Fibroblast of mammary gland (primary cell): ENCODE measurements at regions not wholly inside any gene's neighbourhood (a gene's known extent, or its start where the extent isn't known, plus 50 kb on each side); places are given as distances from the start of the nearest gene placed in this dataset.

Experiments used
- DNase-seq: peaks from one replicate; pipeline ENCODE4 v3.0.0-alpha.2; 2010; ENCODE audit warnings: low read depth
- H3K4me3 ChIP-seq: 2 replicates; pipeline ENCODE4 v1.5.1; 2011; ENCODE audit warnings: low read depth, mild to moderate bottlenecking, low read length, moderate library complexity; ENCODE audit not compliant: control insufficient read depth
- TF ChIP-seq, protein P1 (sequence below): conservative IDR thresholded peaks from 2 replicates; pipeline ENCODE4 v1.5.1; 2011; ENCODE audit warnings: low read depth, low read length, inconsistent platforms; ENCODE audit not compliant: control insufficient read depth, insufficient read depth

- TF ChIP-seq, protein P1, sequence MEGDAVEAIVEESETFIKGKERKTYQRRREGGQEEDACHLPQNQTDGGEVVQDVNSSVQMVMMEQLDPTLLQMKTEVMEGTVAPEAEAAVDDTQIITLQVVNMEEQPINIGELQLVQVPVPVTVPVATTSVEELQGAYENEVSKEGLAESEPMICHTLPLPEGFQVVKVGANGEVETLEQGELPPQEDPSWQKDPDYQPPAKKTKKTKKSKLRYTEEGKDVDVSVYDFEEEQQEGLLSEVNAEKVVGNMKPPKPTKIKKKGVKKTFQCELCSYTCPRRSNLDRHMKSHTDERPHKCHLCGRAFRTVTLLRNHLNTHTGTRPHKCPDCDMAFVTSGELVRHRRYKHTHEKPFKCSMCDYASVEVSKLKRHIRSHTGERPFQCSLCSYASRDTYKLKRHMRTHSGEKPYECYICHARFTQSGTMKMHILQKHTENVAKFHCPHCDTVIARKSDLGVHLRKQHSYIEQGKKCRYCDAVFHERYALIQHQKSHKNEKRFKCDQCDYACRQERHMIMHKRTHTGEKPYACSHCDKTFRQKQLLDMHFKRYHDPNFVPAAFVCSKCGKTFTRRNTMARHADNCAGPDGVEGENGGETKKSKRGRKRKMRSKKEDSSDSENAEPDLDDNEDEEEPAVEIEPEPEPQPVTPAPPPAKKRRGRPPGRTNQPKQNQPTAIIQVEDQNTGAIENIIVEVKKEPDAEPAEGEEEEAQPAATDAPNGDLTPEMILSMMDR: no peak
- no peak for DNase-seq
- H3K4me3 ChIP-seq: no peak overlapping the region
Measured at GRCh38 chr3:154900816-154901215, 179.3 kb upstream of the MME start.

DNA sequence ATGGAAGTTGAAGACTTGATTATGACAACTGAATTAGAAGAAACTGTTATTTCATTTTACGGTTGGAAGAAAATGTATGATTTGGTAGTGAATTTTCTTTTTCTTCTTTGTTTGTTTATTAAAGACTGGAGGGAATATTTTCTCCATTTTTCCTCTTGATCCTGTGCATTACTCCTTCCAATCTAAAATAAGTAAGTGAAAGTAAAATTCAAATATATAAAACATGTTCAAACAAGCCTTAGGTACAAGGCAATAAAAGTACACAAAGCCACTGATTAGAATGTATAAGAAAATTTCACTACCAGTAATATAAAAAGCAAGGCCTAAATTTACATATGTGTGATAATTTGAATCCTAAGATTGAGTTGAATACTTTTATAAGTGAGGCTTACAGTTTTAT, 181.2 kb upstream of the MME start:
- no peak overlapping the region for H3K4me3 ChIP-seq
- TF ChIP-seq, protein P1: no peak
- DNase-seq: no peak

GRCh38 chr3:154898443-154898842, 181.7 kb upstream of the MME start:
- no peak overlapping the region for H3K4me3 ChIP-seq
- TF ChIP-seq, protein P1: no peak
- DNase-seq: peak; percentile 26

GRCh38 chr3:154893813-154894212, 186.3 kb upstream of the MME start:
- TF ChIP-seq, protein P1: no peak
- H3K4me3 ChIP-seq: no peak overlapping the region
- no peak for DNase-seq

DNA sequence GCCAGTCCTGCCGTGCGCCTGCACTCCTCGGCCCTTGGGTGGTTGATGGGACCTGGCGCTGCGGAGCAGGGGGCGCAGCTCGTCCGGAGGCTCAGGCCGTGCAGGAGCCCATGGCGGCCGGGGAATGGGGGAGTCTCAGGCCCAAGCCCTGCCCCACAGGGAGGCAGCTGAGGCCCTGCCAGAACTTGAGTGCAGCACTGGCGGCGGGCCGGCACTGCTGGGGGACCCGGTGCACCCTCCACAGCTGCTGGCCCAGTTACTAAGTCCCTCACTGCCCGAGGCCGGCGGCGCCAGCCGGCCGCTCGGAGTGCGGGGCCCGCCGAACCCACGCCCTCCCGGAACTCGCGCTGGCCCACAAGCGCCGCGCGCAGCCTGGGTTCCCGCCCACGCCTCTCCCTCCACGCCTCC, 190.9 kb upstream of the MME start:
- TF ChIP-seq, protein P1: no peak
- DNase-seq: no peak
- H3K4me3 ChIP-seq: no peak overlapping the region

DNA sequence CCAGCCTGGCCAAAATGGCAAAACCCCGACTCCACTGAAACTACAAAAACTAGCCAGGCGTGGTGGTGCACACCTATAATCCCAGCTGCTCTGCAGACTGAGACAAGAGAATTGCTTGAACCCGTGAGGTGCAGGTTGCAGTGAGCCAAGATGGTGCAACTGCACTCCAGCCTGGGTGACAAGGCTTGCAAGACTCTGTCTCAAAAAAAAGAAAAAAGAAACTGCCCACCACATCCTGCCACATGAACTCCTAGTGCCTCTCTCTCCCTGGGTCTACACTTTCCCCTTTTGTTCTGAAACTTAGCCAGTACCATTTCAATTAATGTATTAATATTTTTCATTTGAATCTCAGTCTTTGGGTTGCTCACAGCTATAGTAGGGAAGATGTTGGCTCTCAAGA, 192.2 kb upstream of the MME start:
- no peak for DNase-seq
- no peak overlapping the region for H3K4me3 ChIP-seq
- TF ChIP-seq, protein P1: no peak

- DNase-seq: peak; percentile 100
- TF ChIP-seq, protein P1: no peak
- no peak overlapping the region for H3K4me3 ChIP-seq
Measured at GRCh38 chr3:154886437-154886836, 193.7 kb upstream of the MME start.
